C4-2B (cell line): ENCODE measurements at regions not wholly inside any gene's neighbourhood (a gene's known extent, or its start where the extent isn't known, plus 50 kb on each side); places are given as distances from the start of the nearest gene placed in this dataset.

Experiments used
- CTCF ChIP-seq: fragments of 450-650 bp; conservative IDR thresholded peaks from 2 replicates; pipeline ENCODE4 v1.5.1; 2017; ENCODE audit warnings: mild to moderate bottlenecking
- ZFX ChIP-seq: fragments of 450-650 bp; IDR thresholded peaks from 2 replicates; pipeline ENCODE4 v1.6.1; 2017

DNA sequence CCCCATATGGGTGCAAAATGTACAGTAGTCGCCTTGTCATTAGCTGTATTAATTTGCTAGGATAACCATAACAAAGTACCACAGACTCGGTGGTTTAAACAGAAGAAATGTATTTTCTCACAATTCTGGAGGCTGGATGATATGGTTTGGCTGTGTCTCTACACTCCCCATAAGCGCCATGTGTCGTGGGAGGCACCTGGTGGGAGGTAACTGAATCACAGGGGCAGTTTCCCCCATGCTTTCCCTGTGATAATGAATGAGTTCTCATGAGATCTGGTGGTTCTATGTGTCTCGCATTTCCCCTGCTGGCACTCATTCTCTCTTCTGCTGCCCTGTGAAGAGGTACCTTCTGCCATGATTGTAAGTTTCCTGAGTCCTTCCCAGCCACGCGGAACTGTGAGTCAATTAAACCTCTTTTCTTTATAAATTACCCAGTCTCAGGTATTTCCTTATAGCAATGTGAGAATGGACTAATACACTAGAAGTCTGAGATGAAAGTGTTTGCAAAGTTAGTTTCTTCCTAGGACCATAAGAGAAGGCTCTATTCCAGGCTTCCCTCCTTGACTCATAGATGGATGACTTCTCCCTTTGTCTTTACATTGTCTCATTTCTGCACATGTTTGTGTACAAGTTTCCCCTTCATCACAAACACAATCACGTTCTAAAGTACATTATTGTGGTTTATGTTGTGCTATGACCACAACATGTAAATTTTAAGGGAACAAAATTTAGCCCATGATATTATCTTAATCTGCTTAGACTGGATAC lies 1442.6 kb downstream of the SUCLG1 start:
- TF ChIP-seq CTCF (no peak), ZFX (no peak)
